AG09309 (cell line): ENCODE measurements at regions not wholly inside any gene's neighbourhood (a gene's known extent, or its start where the extent isn't known, plus 50 kb on each side); places are given as distances from the start of the nearest gene placed in this dataset.

Source experiments
- DNase-seq: peaks from one replicate; pipeline ENCODE4 v3.0.0-alpha.2; 2010; ENCODE audit warnings: low read depth
- H3K4me3 ChIP-seq: 2 replicates; pipeline ENCODE4 v1.5.1; 2011; ENCODE audit warnings: mild to moderate bottlenecking, low read depth, low read length, moderate library complexity; ENCODE audit not compliant: control insufficient read depth
- TF ChIP-seq, protein P1 (sequence below): IDR thresholded peaks from 2 replicates; pipeline ENCODE4 v1.5.1; 2011; ENCODE audit warnings: mild to moderate bottlenecking, low read depth, low read length, inconsistent platforms; ENCODE audit not compliant: insufficient read depth, control insufficient read depth; ENCODE audit errors: missing control alignments

DNA sequence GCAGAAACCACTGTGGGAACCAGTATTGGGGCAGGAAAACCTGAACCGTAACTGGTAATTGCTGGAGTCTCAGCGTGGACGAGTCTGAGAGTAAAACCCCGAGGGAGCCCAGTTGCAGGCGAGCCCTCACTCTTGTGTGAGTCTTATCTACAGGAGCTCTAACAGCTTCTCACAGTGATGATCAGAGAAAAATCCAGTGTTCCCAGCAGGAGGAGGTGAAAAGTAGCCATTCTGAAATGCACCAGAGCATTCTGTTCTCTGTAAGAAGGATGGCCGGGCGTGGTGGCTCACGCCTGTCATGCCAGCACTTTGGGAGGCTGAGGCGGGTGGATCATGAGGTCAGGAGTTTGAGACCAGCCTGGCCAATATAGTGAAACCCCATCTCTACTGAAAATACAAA, 161.2 kb downstream of the COPRS start:
- TF ChIP-seq, protein P1, sequence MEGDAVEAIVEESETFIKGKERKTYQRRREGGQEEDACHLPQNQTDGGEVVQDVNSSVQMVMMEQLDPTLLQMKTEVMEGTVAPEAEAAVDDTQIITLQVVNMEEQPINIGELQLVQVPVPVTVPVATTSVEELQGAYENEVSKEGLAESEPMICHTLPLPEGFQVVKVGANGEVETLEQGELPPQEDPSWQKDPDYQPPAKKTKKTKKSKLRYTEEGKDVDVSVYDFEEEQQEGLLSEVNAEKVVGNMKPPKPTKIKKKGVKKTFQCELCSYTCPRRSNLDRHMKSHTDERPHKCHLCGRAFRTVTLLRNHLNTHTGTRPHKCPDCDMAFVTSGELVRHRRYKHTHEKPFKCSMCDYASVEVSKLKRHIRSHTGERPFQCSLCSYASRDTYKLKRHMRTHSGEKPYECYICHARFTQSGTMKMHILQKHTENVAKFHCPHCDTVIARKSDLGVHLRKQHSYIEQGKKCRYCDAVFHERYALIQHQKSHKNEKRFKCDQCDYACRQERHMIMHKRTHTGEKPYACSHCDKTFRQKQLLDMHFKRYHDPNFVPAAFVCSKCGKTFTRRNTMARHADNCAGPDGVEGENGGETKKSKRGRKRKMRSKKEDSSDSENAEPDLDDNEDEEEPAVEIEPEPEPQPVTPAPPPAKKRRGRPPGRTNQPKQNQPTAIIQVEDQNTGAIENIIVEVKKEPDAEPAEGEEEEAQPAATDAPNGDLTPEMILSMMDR = no peak
- H3K4me3 ChIP-seq = no peak overlapping the region
- DNase-seq = no peak

DNA sequence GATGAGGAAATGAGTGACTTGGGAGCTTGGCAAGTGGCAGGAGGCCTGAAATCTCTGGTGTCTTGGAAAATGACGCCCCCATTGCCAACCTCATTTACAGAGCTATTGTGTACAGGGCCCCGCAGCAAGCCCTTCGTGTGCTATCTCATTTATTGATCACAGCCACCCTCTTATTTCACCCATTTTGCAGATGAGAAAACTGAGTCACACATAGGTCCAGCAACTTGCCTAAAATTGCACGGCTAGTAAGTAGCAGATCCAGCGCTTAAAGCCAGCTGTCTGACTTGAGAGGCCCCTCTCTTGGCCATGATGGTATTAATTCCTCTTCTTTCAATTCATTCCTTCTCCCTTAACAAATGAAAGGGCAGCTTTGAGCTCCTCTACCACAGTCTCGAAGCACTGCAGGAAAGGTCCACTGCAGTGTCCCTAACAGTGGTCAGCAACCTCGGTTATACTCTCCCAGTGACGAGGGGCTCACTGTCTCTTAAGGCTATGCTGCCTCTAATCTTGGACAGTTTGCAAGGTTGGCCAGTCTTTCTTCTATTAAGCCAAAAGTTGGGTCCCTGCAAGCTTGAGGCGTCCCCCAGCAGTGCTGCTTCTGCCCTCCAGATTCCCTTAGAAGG, 162.2 kb downstream of the COPRS start:
- TF ChIP-seq, protein P1 = no peak
- H3K4me3 ChIP-seq = no peak overlapping the region
- no peak for DNase-seq

DNA sequence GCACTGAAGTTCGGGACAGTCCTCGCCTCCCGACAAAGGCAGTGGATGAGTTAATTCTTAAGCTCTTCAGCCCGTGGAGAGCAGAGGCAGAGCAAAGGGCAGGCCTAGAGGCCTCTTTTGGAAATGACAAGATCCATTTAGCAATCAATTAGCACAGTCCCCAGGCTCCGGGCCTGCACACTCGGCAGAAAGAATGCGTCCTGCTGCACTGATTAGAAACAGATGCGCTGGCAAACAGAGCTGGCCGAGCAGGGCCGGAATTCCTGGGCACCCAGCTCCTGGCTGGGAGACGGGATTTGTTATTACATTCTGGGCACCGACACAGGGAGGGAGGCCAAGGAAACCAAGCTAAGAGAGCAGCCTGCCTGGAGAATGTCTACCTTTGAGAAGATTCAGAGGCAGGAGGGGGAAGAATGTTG, 162.9 kb downstream of the COPRS start:
- peak; percentile 93 for DNase-seq
- H3K4me3 ChIP-seq = no peak overlapping the region
- TF ChIP-seq, protein P1 = peak; percentile 25

DNA sequence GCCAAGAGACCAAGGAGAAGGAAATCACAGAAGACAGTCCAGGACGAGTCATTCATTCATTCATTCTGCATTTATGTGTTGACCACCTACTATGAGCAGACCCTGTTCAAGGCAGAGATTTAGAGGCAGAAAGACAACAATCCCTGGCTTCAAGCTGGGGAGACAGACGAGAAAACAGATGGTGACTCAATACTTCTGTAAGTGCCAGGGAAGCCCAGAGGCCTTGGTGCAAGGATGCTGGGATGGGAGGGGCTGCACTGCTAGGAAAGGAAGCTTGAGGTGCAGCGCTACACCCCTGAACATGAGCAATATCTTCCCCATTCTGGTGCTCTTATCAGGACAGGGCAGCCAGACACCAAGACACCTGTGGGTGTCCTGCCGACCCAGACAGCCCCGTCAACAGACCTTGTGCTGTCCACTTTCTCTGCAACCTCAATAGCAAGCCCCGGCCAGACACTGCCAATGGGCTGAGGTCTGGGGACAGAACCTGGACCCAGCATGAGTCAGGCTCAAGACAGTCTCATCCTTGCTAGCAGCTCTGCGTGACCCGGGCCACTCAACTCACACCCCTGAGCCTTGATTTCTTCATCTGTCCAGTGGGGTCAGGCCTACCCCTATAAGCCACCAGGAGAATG, 163.5 kb downstream of the COPRS start:
- TF ChIP-seq, protein P1 = no peak
- no peak overlapping the region for H3K4me3 ChIP-seq
- DNase-seq = peak; percentile 13

DNA sequence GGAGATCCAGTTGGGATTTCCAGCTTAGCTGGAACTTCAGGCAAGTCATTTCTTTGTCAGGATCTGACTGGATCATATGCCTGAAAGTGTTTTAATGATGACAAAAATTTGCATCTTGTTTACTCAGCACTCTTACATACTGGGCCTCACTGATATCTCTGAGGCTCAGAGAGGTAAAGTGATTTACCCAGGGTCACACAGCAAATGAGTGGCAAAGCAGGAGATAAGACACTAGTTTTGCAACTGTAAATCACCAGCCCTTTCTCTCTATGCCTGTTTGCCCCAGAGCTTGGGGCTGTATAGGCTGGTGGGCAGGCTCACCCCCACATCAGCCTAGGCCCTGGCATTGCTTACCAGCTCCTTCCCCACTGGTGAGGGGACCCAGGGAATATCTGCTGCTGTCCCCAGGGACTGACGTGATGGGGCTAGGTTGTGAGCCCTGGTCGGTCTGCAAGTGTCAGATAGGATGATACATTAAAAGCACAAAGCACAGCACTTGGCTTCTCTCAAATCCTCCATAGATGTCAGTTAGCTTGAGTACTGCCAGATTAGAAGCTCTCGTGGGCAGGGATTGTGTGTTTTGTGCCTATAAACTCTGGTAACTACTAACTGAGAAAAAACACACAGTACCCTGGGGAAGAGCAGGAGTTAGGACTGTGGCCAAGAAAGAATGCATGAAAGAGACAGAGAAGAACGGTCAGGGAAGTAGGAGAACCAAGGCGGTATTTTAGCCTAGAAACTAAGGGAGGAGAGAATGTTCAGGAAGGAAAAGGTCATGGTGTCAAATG, 165.4 kb downstream of the COPRS start:
- no peak for DNase-seq
- no peak overlapping the region for H3K4me3 ChIP-seq
- TF ChIP-seq, protein P1 = no peak

DNA sequence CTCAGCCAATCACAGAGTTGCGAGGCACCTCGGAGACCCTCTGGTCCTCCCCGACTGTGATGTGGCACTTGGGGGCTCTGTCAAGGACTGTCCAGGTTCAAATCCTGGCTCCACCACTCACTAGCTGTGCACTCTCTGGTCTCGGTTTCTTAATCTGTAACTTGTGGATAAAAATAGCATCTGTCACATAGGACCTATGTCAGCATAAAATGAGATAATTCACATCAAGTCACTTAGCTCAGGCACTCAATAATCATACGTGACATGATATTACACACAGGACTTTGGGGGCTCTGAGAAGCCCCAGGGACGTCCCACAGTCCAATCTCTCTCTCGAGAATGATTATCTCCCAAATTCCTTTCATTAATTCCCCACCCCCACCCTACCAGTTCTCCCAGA, 166.4 kb downstream of the COPRS start:
- TF ChIP-seq, protein P1 = no peak
- no peak overlapping the region for H3K4me3 ChIP-seq
- DNase-seq = no peak
